Naive thymus-derived CD4-positive, alpha-beta T cell (primary cell): ENCODE measurements at regions not wholly inside any gene's neighbourhood (a gene's known extent, or its start where the extent isn't known, plus 50 kb on each side); places are given as distances from the start of the nearest gene placed in this dataset.
"Not testable (repeated sequence)": the region's sequence is repeated elsewhere in the genome, so short reads cannot be mapped to it uniquely, and the experiment has no call there.

Experiments
- ATAC-seq: fragments of 150-1000 bp; cut with Tn5 transposase; 2 replicates; pipeline ENCODE4 v1.10.0; 2021; ENCODE audit warnings: mild to moderate bottlenecking, moderate library complexity
- CTCF ChIA-PET: fragments of 350-600 bp; sonication (Branson Sonifier 250); formaldehyde crosslinking; loops from one replicate; lab custom pipeline; 2021; ENCODE audit warnings: antibody characterized with exemption; lab: Charles Lee
- POLR2A ChIA-PET: fragments of 350-600 bp; sonication (Branson Sonifier 250); formaldehyde crosslinking; loops from one replicate; lab custom pipeline; 2021; ENCODE audit warnings: antibody characterized with exemption, inconsistent platforms; lab: Charles Lee
- DNase-seq, 9 donors: peaks; one replicate each; pipeline versions ENCODE4 v3.0.0 to v3.0.0-alpha.2; 2020 to 2022; ENCODE audit warnings: mixed read lengths in 1 of 9
- H3K27ac ChIP-seq: one replicate; pipeline ENCODE4 v1.7.0; 2013; ENCODE audit warnings: mild to moderate bottlenecking, low read depth, low read length, moderate library complexity
- H3K27me3 ChIP-seq, 2 donors: one replicate each; pipeline ENCODE4 v1.7.0; 2013; ENCODE audit warnings: low read length in 2 of 2, mild to moderate bottlenecking in 2 of 2, moderate library complexity in 2 of 2; ENCODE audit not compliant: control insufficient read depth in 2 of 2, insufficient read depth in 2 of 2
- H3K36me3 ChIP-seq, 3 experiments: 1 replicate in 2 of 3; 2 replicates in 1 of 3; pipeline ENCODE4 v1.7.0; 2013; ENCODE audit warnings: low read length in 3 of 3, mild to moderate bottlenecking in 3 of 3, moderate library complexity in 1 of 3; ENCODE audit not compliant: insufficient read depth in 3 of 3, control insufficient read depth in 2 of 3
- H3K4me1 ChIP-seq, 2 donors: one replicate each; pipeline ENCODE4 v1.7.0; 2013; ENCODE audit warnings: low read length in 2 of 2, mild to moderate bottlenecking in 2 of 2, moderate library complexity in 1 of 2; ENCODE audit not compliant: control insufficient read depth in 2 of 2, insufficient read depth in 2 of 2
- H3K4me3 ChIP-seq: 2 replicates; pipeline ENCODE4 v1.7.0; 2013; ENCODE audit warnings: mild to moderate bottlenecking, low read length
- H3K9me3 ChIP-seq, 3 experiments: 1 replicate in 2 of 3; 2 replicates in 1 of 3; pipeline ENCODE4 v1.7.0; 2013; ENCODE audit warnings: low read length in 3 of 3; ENCODE audit not compliant: control insufficient read depth in 2 of 3
- H3K27ac Mint-ChIP-seq, 9 donors: one replicate each; pipeline ENCODE4 v1.8.0; 2020 to 2022; ENCODE audit warnings: mixed read lengths in 9 of 9, mild to moderate bottlenecking in 8 of 9, moderate library complexity in 5 of 9, inconsistent platforms in 2 of 9
- H3K27me3 Mint-ChIP-seq, 5 donors: one replicate each; pipeline ENCODE4 v1.8.0; 2021 to 2022; ENCODE audit warnings: mixed read lengths in 5 of 5, mild to moderate bottlenecking in 1 of 5
- H3K36me3 Mint-ChIP-seq, 5 donors: one replicate each; pipeline ENCODE4 v1.8.0; 2020 to 2022; ENCODE audit warnings: mixed read lengths in 5 of 5, mild to moderate bottlenecking in 3 of 5, inconsistent platforms in 1 of 5
- H3K4me1 Mint-ChIP-seq, 7 donors: one replicate each; pipeline ENCODE4 v1.8.0; 2020 to 2022; ENCODE audit warnings: mixed read lengths in 7 of 7, mild to moderate bottlenecking in 3 of 7, inconsistent platforms in 1 of 7
- H3K4me3 Mint-ChIP-seq, 10 donors: one replicate each; pipeline ENCODE4 v1.8.0; 2020 to 2022; ENCODE audit warnings: mild to moderate bottlenecking in 10 of 10, mixed read lengths in 10 of 10, moderate library complexity in 6 of 10, inconsistent platforms in 2 of 10
- H3K9me3 Mint-ChIP-seq, 11 donors: one replicate each; pipeline ENCODE4 v1.8.0; 2020 to 2022; ENCODE audit warnings: mixed read lengths in 11 of 11, mild to moderate bottlenecking in 4 of 11, inconsistent platforms in 1 of 11, moderate library complexity in 1 of 11
- intact Hi-C, 2 donors: fragments of 100-400 bp; cut with micrococcal nuclease; formaldehyde crosslinking; loops; one replicate each; pipeline ENCODE4 v1.15.1; 2023

GRCh38 chr7:92953657-92954056 lies 117.3 kb upstream of the CDK6 start:
- intact Hi-C loops: no loop called here
- Histone ChIP-seq H3K4me1 (no peaks in the 10 kb centered on the region), H3K36me3 (no peaks in the 10 kb centered on the region), H3K4me3 (no peak overlapping the region), H3K9me3 (no peaks in the 10 kb centered on the region), H3K27ac (no peak overlapping the region), H3K27me3 (no peaks in the 10 kb centered on the region)
- H3K4me1 Mint-ChIP-seq: peaks cover 0 to 2% (median 0%) of the 10 kb centered on the region in 7 donors
- peaks cover 2 to 25% (median 11%) of the 10 kb centered on the region in 11 donors for H3K9me3 Mint-ChIP-seq
- POLR2A ChIA-PET: no interaction called here
- DNase-seq (no peak), ATAC-seq (no peak)
- H3K27me3 Mint-ChIP-seq: peaks cover 0 to 23% (median 16%) of the 10 kb centered on the region in 5 donors
- peaks cover 0 to 11% (median 5%) of the 10 kb centered on the region in 5 donors for H3K36me3 Mint-ChIP-seq
- CTCF ChIA-PET: interaction anchor here (0.6 kb wide), 1 partner anchor 10 kb away, joined by 5 read pairs; no protein-coding TSS in a partner anchor
- peak overlapping the region in 1 of 9 donors; percentile 21 for H3K27ac Mint-ChIP-seq
- H3K4me3 Mint-ChIP-seq: no peak overlapping the region

GRCh38 chr7:92949748-92950147 lies 113.4 kb upstream of the CDK6 start:
- peaks cover 0 to 3% (median 0%) of the 10 kb centered on the region in 5 donors for H3K27me3 Mint-ChIP-seq
- H3K9me3 ChIP-seq: no peaks in the 10 kb centered on the region
- H3K27me3 ChIP-seq: no peaks in the 10 kb centered on the region
- ChIA-PET POLR2A (no interaction called here), CTCF (no interaction called here)
- peaks cover 0 to 1% (median 0%) of the 10 kb centered on the region in 5 donors for H3K36me3 Mint-ChIP-seq
- H3K9me3 Mint-ChIP-seq: peaks cover 0 to 22% (median 0%) of the 10 kb centered on the region in 11 donors
- intact Hi-C loops: no loop called here
- no peak for ATAC-seq
- H3K36me3 ChIP-seq: no peaks in the 10 kb centered on the region
- H3K4me1 ChIP-seq: no peaks in the 10 kb centered on the region
- DNase-seq: no peak
- H3K4me3 ChIP-seq: no peak overlapping the region
- H3K4me1 Mint-ChIP-seq: peaks cover 0 to 2% (median 0%) of the 10 kb centered on the region in 7 donors
- H3K4me3 Mint-ChIP-seq: no peak overlapping the region
- no peak overlapping the region for H3K27ac Mint-ChIP-seq
- no peak overlapping the region for H3K27ac ChIP-seq

GRCh38 chr7:92945840-92946239 lies 109.5 kb upstream of the CDK6 start:
- DNase-seq (no peak), ATAC-seq (no peak)
- ChIA-PET CTCF (no interaction called here), POLR2A (no interaction called here)
- Mint-ChIP-seq H3K9me3 (peaks cover 2 to 27% (median 8%) of the 10 kb centered on the region in 11 donors), H3K27me3 (no peaks in the 10 kb centered on the region), H3K27ac (no peak overlapping the region), H3K4me1 (peaks cover 0 to 2% (median 0%) of the 10 kb centered on the region in 7 donors), H3K4me3 (no peak overlapping the region), H3K36me3 (peaks cover 0 to 13% (median 0%) of the 10 kb centered on the region in 5 donors)
- H3K27me3 ChIP-seq: no peaks in the 10 kb centered on the region
- no peak overlapping the region for H3K4me3 ChIP-seq
- no peaks in the 10 kb centered on the region for H3K9me3 ChIP-seq
- intact Hi-C loops: no loop called here
- H3K36me3 ChIP-seq: no peaks in the 10 kb centered on the region
- no peak overlapping the region for H3K27ac ChIP-seq
- no peaks in the 10 kb centered on the region for H3K4me1 ChIP-seq

GRCh38 chr7:92944633-92945032 lies 108.3 kb upstream of the CDK6 start:
- Histone ChIP-seq H3K27me3 (no peaks in the 10 kb centered on the region), H3K4me3 (no peak overlapping the region), H3K36me3 (no peaks in the 10 kb centered on the region), H3K9me3 (peaks cover 0 to 9% (median 0%) of the 10 kb centered on the region in 3 experiments), H3K4me1 (no peaks in the 10 kb centered on the region), H3K27ac (no peak overlapping the region)
- no peak overlapping the region for H3K27ac Mint-ChIP-seq
- peaks cover 0 to 16% (median 3%) of the 10 kb centered on the region in 5 donors for H3K36me3 Mint-ChIP-seq
- intact Hi-C loops: no loop called here
- peaks cover 8 to 33% (median 14%) of the 10 kb centered on the region in 11 donors for H3K9me3 Mint-ChIP-seq
- H3K4me1 Mint-ChIP-seq: peaks cover 0 to 2% (median 0%) of the 10 kb centered on the region in 7 donors
- ChIA-PET POLR2A (no interaction called here), CTCF (no interaction called here)
- DNase-seq: no peak
- ATAC-seq: no peak
- no peak overlapping the region for H3K4me3 Mint-ChIP-seq
- H3K27me3 Mint-ChIP-seq: no peaks in the 10 kb centered on the region

GRCh38 chr7:92942706-92943105 lies 106.3 kb upstream of the CDK6 start:
- peaks cover 0 to 13% (median 0%) of the 10 kb centered on the region in 3 experiments for H3K9me3 ChIP-seq
- H3K4me1 ChIP-seq, H3K4me3 ChIP-seq, H3K27ac Mint-ChIP-seq, ATAC-seq, H3K4me1 Mint-ChIP-seq, POLR2A ChIA-PET, H3K27ac ChIP-seq, intact Hi-C loops, DNase-seq, H3K4me3 Mint-ChIP-seq, CTCF ChIA-PET, H3K27me3 ChIP-seq, H3K36me3 ChIP-seq: not testable (repeated sequence)
- Mint-ChIP-seq H3K36me3 (peaks cover 0 to 22% (median 5%) of the 10 kb centered on the region in 5 donors), H3K27me3 (peaks cover 0 to 11% (median 4%) of the 10 kb centered on the region in 5 donors), H3K9me3 (peaks cover 9 to 45% (median 18%) of the 10 kb centered on the region in 11 donors)

- peaks cover 0 to 11% (median 8%) of the 10 kb centered on the region in 5 donors for H3K27me3 Mint-ChIP-seq
- POLR2A ChIA-PET: no interaction called here
- Histone ChIP-seq H3K27me3 (no peaks in the 10 kb centered on the region), H3K36me3 (no peaks in the 10 kb centered on the region), H3K4me3 (no peak overlapping the region), H3K27ac (no peak overlapping the region), H3K4me1 (no peaks in the 10 kb centered on the region), H3K9me3 (peaks cover 0 to 13% (median 0%) of the 10 kb centered on the region in 3 experiments)
- DNase-seq (no peak), ATAC-seq (no peak)
- CTCF ChIA-PET: no interaction called here
- no peak overlapping the region for H3K27ac Mint-ChIP-seq
- intact Hi-C loops: no loop called here
- H3K36me3 Mint-ChIP-seq: peaks cover 0 to 21% (median 5%) of the 10 kb centered on the region in 5 donors
- H3K9me3 Mint-ChIP-seq: peaks cover 9 to 42% (median 18%) of the 10 kb centered on the region in 11 donors
- no peaks in the 10 kb centered on the region for H3K4me1 Mint-ChIP-seq
- no peak overlapping the region for H3K4me3 Mint-ChIP-seq
These were observed 103.4 kb upstream of the CDK6 start for GRCh38 chr7:92939666-92940360.

GRCh38 chr7:92934096-92934495 lies 97.7 kb upstream of the CDK6 start:
- POLR2A ChIA-PET: no interaction called here
- H3K4me1 ChIP-seq: no peaks in the 10 kb centered on the region
- DNase-seq: no peak
- no peak overlapping the region for H3K4me3 ChIP-seq
- no peaks in the 10 kb centered on the region for H3K27me3 ChIP-seq
- no peak for ATAC-seq
- H3K36me3 ChIP-seq: no peaks in the 10 kb centered on the region
- Mint-ChIP-seq H3K4me1 (no peaks in the 10 kb centered on the region), H3K4me3 (no peak overlapping the region), H3K36me3 (peaks cover 0 to 8% (median 2%) of the 10 kb centered on the region in 5 donors), H3K27me3 (peaks cover 2 to 17% (median 12%) of the 10 kb centered on the region in 5 donors), H3K9me3 (peaks cover 4 to 43% (median 21%) of the 10 kb centered on the region in 11 donors), H3K27ac (no peak overlapping the region)
- no peaks in the 10 kb centered on the region for H3K9me3 ChIP-seq
- no peak overlapping the region for H3K27ac ChIP-seq
- CTCF ChIA-PET: no interaction called here
- intact Hi-C loops: no loop called here
